Heart right ventricle (tissue), 16 donors: ENCODE measurements at regions not wholly inside any gene's neighbourhood (a gene's known extent, or its start where the extent isn't known, plus 50 kb on each side); places are given as distances from the start of the nearest gene placed in this dataset.

Experiments used
- ATAC-seq, 8 donors: fragments of 200-7000 bp; cut with Tn5 transposase; one replicate each; pipeline ENCODE4 v1.9.1; 2020; ENCODE audit warnings: mild to moderate bottlenecking in 8 of 8, moderate library complexity in 8 of 8, moderate number of reproducible peaks in 1 of 8
- DNase-seq, 2 donors: peaks; one replicate each; pipeline ENCODE4 v3.0.0-alpha.2; 2020
- H3K27ac ChIP-seq, 10 donors: fragments of 200-600 bp; sonication (generic) in 2 of 10; one replicate each; pipeline versions ENCODE4 v1.5.0 to v1.8.0; 2020 to 2022; ENCODE audit warnings: mild to moderate bottlenecking in 3 of 10
- H3K27me3 ChIP-seq, 7 donors: fragments of 200-600 bp; one replicate each; pipeline ENCODE4 v1.8.0; 2021 to 2022; ENCODE audit warnings: mild to moderate bottlenecking in 2 of 7
- H3K36me3 ChIP-seq, 9 donors: fragments of 200-600 bp; sonication (generic) in 1 of 9; one replicate each; pipeline versions ENCODE4 v1.5.0 to v1.8.0; 2020 to 2022; ENCODE audit warnings: mild to moderate bottlenecking in 2 of 9
- H3K4me1 ChIP-seq, 9 donors: fragments of 200-600 bp; sonication (generic) in 1 of 9; one replicate each; pipeline versions ENCODE4 v1.5.0 to v1.8.0; 2020 to 2022; ENCODE audit warnings: mild to moderate bottlenecking in 4 of 9
- H3K4me3 ChIP-seq, 10 donors: fragments of 200-600 bp; sonication (generic) in 2 of 10; one replicate each; pipeline versions ENCODE4 v1.5.0 to v1.8.0; 2020 to 2022; ENCODE audit warnings: mild to moderate bottlenecking in 7 of 10, moderate library complexity in 2 of 10
- H3K9me3 ChIP-seq, 11 donors: fragments of 200-600 bp in 10 of 11; sonication (generic) in 2 of 11; one replicate each; pipeline versions ENCODE4 v1.5.0 to v1.8.0; 2013 to 2022; ENCODE audit warnings: mild to moderate bottlenecking in 2 of 11, control low read depth in 1 of 11, moderate library complexity in 1 of 11
- CTCF ChIP-seq, 9 donors: fragments of 200-600 bp; sonication (generic) in 2 of 9; IDR thresholded peaks; one replicate each; pipeline versions ENCODE4 v1.5.0 to v1.8.0; 2021 to 2022; ENCODE audit warnings: antibody characterized with exemption in 9 of 9, mild to moderate bottlenecking in 5 of 9, moderate library complexity in 1 of 9
- WGBS, 2 donors: extraction: QIAGEN DNeasy Blood & Tissue Kit; methylation state at CpG; one replicate each; pipeline ENCODE4 v1.1.7; 2013; ENCODE audit warnings: inconsistent platforms in 1 of 2; 5-methylcytosine and 5-hydroxymethylcytosine counted together
- intact Hi-C, 10 donors: fragments of 100-400 bp; cut with DNase I; formaldehyde crosslinking; loops; one replicate each; pipeline versions ENCODE4 v1.11.1 to v1.14.2; 2022
- donor health status: Arrhythmogenic right ventricular cardiomyopathy.
- donor health status: ischemic (EF 13 %, LVEDD 7.1; RV severe dilation, severe dysfunction).
- donor health status: healthy with polysubstance abuse.
- donor health status: DM: no; HTN: yes; CAD: no.
- donor health status: DM: no; HTN: no; CAD: no.
- donor health status: ischemic (EF 25% LVEDD 6.9; RV normal size, moderate dysfunction).
- donor health status: ischemic (EF 25% LVEDD 5.7; RV mildly dilated, moderate dysfunction).
- donor health status: healthy.
- donor health status: DM: yes; HTN: yes; CAD: no.
- donor health status: Ischemic cardiomyopathy.
- donor health status: ischemic (EF 35%, LVEDD 5.7; RV mildly dilated, moderate dysfunction).
- donor health status: nonischemic (EF 11% LVEDD 7.7; RV severe dilation, severe dysfunction).
- donor health status: DM: yes; HTN: yes; CAD: no.
- donor health status: PGD.
- donor health status: ischemic (EF 29% LVEDD 5.4; RV normal size, mild dysfunction).
- donor health status: nonischemic (EF 23%, LVEDD 6.1; RV moderate dilation, normal function).

DNA sequence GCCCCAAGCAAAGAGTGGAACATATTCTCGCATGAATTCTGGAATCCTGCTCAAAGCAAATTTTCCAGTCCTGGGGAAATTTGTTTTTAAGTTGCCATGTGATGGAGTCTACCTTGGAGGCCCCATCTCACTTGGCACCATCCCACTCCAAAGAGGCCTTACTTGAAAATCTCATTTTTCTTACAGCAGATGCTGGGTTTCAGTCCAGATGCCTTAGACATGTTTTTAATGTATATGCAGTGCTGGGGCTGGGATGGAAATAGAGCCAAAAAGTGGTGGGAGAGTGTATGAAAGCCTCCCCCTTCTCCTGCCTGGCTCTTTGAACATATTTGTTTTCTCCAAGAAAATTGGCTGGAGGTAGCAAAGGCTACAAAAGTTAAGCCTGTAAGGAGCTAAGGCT is 493.7 kb downstream of the ENC1 start:
- DNase-seq (no peak), ATAC-seq (no peak)
- no peaks in the 10 kb centered on the region for H3K36me3 ChIP-seq
- H3K4me1 ChIP-seq = peaks cover 0 to 13% (median 5%) of the 10 kb centered on the region in 9 donors
- intact Hi-C loops = no loop called here
- 98 to 100% methylated on average over 1 of the region's 1 CpG for WGBS, 2 donors
- H3K4me3 ChIP-seq = no peak overlapping the region
- no peak overlapping the region for H3K27ac ChIP-seq
- H3K9me3 ChIP-seq = no peaks in the 10 kb centered on the region
- no peaks in the 10 kb centered on the region for H3K27me3 ChIP-seq
- no peak for TF ChIP-seq CTCF (IDR thresholded peaks at IDR 0.05)

DNA sequence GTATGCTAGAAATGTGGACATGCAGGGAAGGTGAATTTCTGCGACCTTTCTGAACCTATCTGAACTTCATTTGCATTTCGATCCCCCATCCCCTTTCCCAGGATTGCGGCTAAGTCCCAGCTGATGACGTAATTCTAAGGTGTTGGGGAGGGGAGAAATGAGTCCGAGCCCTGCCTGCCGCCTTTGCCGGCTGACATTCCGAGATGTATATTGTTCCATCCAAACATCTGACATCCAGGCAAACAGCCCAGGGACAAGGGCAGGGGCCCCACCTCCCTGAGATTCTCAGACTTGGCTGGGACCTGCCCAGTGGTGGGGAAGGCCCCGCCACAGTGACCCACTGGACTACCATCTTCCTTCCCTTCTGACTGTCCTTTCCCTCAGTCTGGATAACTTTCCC is 494.6 kb downstream of the ENC1 start:
- Histone ChIP-seq H3K36me3 (no peaks in the 10 kb centered on the region), H3K4me3 (no peak overlapping the region), H3K9me3 (no peaks in the 10 kb centered on the region), H3K27me3 (no peaks in the 10 kb centered on the region), H3K4me1 (peaks cover 0 to 13% (median 5%) of the 10 kb centered on the region in 9 donors), H3K27ac (no peak overlapping the region)
- ATAC-seq (no peak), DNase-seq (no peak)
- no peak for TF ChIP-seq CTCF (IDR thresholded peaks at IDR 0.05)
- intact Hi-C loops = no loop called here
- WGBS, 2 donors = 89 to 92% methylated on average over 9 of the region's 9 CpGs

DNA sequence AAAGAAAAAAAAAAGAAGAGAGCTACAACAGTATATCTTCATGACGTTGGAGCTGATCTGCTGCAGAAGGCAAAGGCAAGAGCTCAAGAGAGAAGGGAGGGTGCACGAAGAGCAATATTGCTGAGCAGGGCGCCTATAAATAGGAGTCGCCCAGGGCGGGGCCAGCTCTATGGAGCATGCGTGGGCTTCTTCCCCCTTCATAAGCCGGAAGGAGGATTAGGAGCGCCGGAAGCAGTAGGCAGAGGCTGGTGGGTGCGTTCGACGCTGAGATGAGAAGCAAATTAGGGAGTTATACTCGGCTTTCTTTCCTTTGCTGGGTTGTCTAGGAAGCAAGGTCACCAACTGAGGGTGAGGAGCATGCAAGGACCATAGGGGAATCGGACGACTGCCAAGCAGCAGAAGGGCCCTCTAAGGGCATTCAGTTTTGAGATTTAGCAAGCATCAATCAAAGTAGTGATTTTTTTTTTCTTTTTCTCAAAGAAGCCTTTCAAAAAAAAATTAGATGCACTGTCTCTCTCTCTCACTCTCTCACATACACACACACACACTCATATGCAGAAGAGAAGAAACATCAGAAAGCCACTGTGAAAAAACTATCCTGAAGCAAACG is 496.7 kb downstream of the ENC1 start:
- WGBS, 2 donors = 66 to 70% methylated on average over 16 of the region's 16 CpGs
- Histone ChIP-seq H3K4me1 (peaks cover 0 to 13% (median 5%) of the 10 kb centered on the region in 9 donors), H3K4me3 (no peak overlapping the region), H3K27ac (no peak overlapping the region), H3K9me3 (no peaks in the 10 kb centered on the region), H3K36me3 (no peaks in the 10 kb centered on the region), H3K27me3 (no peaks in the 10 kb centered on the region)
- ATAC-seq (peak in 4 of 8 donors; percentile 35 to 62 (median 48)), DNase-seq (peak in 1 of 2 donors; percentile 26)
- no peak for TF ChIP-seq CTCF (IDR thresholded peaks at IDR 0.05)
- intact Hi-C loops = no loop called here

- H3K36me3 ChIP-seq = no peaks in the 10 kb centered on the region
- DNase-seq (no peak), ATAC-seq (no peak)
- no peak for TF ChIP-seq CTCF (IDR thresholded peaks at IDR 0.05)
- WGBS, 2 donors = 70 to 76% methylated on average over 3 of the region's 3 CpGs
- no peaks in the 10 kb centered on the region for H3K9me3 ChIP-seq
- H3K27ac ChIP-seq = no peak overlapping the region
- intact Hi-C loops = no loop called here
- no peak overlapping the region for H3K4me3 ChIP-seq
- peaks cover 0 to 13% (median 5%) of the 10 kb centered on the region in 9 donors for H3K4me1 ChIP-seq
- no peaks in the 10 kb centered on the region for H3K27me3 ChIP-seq
These were observed 497.4 kb downstream of the ENC1 start for GRCh38 chr5:74143151-74143550.
